Stimulated activated CD4-positive, alpha-beta T cell treated with anti-CD3 and anti-CD28 coated beads, Interleukin-15, amount 100 ng/mL, for 24 hours (primary cell): ENCODE measurements at regions not wholly inside any gene's neighbourhood (a gene's known extent, or its start where the extent isn't known, plus 50 kb on each side); places are given as distances from the start of the nearest gene placed in this dataset.
"Not testable (repeated sequence)": the region's sequence is repeated elsewhere in the genome, so short reads cannot be mapped to it uniquely, and the experiment has no call there.

Experiments used
- DNase-seq: peaks from one replicate; pipeline ENCODE4 v3.0.0-alpha.2; 2020

DNA sequence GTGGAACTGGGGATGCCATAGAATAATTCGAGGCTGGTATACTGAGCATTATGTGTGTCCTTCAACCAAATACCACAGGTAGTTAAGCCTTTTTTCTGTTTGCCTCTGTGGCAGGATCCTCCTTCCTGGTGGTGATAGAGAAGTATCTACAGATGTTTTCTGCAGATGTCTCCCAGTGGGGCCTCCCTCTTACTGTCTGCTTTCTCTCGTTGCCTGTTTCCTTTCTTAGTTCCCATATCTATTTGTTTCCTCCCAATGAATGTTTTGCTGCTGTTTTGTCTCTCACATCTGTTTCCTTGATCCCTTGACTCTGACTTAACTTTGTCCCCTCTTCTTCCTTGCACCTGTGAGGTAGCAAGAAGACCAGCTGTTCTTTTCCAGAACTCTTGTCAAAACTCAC lies 130.9 kb upstream of the NUDT12 start:
- no peak for DNase-seq

DNA sequence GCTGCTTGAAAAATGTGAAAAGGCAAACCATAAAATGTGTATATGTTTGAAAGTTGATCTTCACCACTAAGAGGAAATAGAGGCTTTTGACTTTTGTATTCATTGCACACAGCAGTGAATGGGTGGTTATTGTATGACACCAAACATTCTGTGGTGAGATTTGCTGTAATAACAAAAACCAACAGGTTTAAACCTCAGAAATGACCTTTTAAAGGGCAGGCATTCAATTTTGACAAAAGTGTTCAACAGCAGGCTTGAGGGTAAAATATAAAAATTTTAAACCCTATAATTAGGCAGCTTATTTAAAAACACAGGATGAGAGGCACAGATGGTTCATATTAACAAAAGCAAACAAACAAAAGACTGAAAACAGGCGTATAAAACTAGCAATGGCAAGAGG lies 128.1 kb upstream of the NUDT12 start:
- DNase-seq = no peak

DNA sequence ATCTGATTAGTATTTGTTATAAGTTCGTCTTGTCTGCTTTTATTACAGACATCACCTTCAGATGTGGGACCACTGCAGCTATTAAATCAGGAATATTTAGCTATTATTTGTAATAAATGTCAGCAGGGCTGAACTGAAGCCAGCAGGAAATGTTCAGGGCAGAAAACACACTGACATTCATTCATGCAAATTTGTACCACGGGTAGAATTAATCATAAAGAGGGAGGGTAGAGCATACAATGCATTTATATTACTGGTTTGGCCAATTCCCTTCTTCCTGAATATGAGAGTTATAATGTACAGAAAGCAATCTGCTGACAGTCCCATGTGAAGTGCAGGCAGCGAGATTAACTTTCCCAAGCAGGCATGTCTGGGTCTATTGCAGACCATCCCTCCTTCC lies 117.3 kb upstream of the NUDT12 start:
- DNase-seq = no peak

DNA sequence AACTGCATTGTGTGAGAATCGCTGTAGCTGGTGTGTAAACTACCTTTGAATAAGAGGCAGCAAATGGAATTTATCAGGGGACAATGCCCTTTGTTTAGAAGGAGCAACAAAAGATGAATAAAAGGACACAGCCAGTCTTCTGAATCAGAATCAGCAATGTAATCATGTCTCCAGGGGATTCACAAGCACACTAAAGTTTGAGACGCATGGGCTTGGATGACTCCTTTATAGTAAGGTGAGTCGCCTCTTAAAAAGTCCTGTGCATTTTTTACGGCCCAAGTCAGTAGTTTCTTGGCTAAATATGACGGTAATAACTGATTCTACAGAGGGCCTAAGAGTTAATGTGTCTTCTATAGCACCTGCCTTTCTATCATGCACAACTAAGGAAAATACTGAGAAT lies 113.6 kb upstream of the NUDT12 start:
- not testable (repeated sequence) for DNase-seq

DNA sequence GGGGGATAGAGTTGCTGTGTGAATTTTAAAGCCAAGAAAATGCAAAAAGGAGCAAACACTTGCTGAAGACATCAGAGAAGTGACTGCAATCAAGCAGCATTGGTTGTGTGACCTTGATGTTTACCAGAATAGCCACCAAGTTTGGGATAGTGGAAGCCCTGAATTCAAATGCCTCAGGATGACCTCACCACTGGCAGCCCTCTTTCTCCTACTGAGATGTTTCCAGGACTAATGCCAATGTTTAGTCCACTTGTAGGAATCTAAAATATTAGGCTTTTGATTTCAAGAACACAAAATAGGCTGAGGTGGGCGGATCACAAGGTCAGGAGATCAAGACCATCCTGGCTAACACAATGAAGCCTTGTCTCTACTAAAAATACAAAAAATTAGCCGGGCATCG lies 112.2 kb upstream of the NUDT12 start:
- DNase-seq = no peak

DNA sequence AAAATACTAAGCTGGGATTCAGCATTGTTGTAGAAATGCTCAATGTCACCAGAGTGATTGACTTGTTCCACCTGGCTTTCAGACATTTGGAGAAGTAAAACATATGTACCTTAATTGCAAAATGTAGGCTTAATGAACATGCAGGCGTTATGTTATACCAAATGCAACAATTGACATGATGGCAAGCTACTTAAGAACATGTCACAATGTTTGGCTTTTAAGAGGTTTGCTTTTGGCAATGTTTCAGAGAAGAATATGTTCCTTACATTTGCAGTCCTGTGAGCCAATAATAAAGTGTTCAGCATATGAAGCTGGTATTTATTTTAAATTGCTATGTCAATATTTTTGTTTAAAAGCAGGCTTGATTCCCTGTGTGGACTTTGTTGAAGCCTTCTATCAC lies 111.7 kb upstream of the NUDT12 start:
- no peak for DNase-seq

DNA sequence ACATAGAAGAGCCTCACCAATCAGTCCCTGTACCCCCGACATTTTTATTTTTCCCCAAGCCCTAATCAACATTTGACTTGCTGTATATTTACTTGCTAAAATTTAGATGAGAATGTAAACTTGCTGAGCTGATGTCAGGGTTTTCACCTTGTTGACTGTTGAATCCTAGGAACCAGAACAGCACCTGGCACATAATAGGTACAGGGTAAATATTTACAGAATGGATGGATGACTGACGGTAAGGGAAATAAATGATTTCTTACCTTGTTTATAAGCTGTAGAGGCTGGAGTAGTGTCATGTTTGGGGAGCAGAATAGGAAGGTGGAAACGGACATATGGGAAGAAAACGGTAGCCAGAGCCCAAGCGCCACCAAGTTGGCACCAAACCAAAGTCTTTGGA lies 107.0 kb upstream of the NUDT12 start:
- no peak for DNase-seq

DNA sequence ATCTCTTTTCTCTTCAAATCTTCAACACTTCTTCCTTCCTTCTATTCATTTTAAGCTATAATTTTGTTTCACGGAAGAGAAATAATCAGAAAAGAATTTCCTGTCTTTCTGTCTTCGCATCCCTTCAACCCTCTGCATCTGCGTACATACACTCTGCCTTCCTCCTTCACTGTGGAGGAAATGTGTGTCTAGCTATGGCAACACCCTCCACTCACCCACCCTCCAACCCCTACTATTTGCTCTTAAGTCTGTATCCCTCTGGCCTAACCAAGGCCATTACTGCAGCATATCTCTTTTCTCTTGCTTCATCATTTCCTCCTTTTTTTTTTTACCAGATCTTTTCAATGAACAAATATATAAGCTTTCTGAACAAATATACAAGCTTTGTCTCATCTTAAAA lies 105.7 kb upstream of the NUDT12 start:
- no peak for DNase-seq

DNA sequence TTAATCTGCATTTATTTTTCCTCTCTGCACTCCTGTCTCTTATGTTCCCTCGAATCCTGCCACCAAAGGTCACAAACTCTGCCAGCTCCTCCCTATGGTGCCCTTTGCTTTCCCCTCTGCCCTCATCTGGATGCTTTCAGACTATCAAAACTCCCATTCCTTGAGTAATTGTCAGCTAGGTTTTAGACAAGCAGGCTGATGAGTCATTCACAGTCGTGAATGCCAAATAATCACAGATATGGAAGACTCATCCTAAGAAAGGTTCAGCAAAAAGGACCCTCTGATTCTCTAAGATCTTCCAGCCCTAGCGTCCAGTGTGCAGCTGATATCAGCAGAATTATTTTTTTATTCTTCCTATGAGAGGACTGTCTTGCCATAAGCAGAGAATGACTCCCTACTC lies 104.5 kb upstream of the NUDT12 start:
- no peak for DNase-seq

DNA sequence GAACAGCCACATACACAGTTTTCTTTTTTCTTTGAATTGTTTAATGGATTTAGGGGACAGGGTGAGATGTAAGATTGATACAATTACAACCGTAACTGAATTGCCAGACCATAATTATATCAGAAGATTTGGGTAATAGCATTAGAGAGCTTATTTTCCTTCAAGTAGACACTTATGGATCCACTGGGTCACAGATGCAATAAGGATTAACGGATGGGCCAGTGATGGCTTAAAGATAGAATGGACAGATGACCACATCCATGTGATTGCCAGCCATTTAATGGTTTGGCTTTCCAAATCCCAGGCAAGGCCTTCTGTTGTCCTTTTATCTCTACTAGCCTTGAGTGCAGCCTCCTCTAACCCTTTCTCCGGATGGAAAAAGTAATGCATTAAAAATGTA lies 94.7 kb upstream of the NUDT12 start:
- no peak for DNase-seq

DNA sequence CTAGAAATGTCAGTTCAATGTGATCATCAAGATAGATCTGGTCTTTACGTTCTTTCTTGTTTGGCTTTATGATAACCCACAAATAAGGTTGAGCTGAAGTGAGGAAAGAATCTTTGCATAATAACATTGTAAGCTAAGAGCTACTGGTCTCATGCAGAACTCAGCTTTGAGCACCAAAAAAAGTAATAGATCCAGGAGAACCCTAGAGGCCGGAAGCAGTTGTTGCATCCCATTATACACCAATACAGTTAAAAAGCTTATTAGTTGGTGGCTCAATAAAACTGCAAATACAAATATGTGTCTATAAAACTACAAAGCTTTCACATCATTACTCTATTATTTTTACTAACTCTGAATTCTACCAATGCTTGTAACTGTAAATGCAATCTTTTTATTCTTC lies 85.5 kb upstream of the NUDT12 start:
- no peak for DNase-seq

DNA sequence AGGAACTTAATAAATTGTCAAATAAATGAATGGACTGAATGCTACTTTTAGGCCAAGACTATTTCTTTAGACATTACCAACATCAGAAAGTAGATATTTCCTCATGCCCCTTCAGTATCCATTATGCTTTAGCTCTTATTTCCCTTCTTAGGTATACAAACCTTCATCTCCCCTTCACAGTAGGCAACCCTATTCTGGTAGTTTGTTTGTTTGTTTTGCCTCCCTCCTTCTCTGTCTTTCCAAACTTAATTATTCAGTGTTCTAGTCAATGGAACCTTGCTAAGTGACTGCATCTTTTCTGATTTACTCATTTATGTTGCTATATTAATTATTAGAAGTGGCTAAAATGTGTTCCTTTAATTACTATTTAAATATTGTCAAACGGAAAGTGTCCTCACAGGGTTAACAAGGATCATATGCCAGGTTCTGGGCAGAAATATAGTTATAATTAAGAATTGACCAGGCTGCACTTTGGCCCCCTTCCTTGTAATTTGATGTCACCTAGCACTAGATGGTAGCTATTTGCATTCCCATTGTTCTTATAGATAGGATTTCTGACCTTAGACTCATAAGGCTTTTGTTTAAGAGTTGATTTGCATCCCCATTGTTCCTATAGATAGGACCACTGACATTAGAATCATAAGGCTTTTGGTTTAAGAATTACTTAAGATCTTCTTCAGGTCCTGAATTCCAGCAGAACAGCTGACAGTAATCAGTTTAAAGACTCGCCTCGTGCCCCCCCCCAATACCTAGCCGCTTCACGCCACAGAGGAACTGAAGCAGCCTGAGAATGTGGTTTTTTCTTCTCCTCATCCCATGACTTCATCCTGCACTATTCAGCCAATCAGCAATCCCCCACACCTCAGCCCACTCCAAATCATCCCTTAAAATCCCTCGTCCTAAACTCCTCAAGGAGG lies 84.4 kb upstream of the NUDT12 start:
- DNase-seq = no peak

DNA sequence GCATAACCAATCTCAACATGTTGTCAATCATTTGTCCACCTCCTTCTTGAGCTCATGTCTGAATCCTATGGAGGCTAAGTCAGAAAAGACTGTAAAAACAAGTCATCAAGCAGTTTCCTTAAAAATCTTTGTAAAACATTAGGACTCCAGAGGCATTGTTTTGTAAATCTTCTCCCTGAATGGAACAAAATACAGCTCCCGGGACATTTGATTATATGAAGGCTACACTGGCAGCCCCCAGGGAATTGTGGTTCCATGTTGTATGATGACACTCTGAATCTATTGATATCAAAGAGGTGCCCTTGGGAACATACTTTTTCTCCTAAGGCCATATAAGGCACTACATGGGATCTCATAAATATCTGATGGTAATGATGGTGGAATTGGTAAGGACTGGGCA lies 83.2 kb upstream of the NUDT12 start:
- no peak for DNase-seq

DNA sequence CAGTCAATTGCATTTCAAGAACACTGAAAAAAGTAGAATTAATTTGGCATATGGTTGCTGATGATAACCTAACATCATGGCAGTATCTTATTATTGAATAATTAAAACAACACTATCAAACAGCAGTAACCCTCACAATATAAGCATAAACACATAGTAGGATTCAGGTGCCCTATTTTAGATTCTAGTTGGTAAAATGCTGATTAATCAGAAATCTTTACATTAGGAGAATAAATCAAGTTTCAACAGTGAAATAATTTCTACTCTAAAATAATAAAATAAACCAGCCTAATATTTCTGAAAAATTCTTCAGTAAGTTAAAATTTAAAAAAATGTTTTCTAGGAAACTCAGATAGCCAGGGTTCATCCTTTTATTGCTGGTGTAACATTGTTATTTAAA lies 76.4 kb upstream of the NUDT12 start:
- DNase-seq = no peak

DNA sequence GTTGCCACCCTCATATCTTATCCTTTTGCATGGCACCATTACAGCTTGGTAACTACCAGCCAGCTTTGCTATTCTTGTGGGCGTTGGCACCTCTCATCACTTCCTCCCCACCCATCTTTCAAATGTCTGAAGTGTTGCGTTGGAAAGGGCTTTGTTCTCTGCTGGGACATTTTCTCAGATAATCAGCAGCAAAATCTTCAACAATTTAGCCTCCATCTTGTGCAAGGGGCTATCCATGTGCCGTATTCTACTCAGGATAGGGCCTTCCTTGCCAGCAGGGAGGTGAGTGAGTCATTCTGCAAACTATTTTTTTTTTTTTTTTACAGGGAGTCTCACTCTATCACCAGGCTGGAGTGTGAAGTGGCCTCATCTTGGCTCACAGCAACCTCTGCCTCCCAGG lies 62.1 kb upstream of the NUDT12 start:
- DNase-seq = no peak

DNA sequence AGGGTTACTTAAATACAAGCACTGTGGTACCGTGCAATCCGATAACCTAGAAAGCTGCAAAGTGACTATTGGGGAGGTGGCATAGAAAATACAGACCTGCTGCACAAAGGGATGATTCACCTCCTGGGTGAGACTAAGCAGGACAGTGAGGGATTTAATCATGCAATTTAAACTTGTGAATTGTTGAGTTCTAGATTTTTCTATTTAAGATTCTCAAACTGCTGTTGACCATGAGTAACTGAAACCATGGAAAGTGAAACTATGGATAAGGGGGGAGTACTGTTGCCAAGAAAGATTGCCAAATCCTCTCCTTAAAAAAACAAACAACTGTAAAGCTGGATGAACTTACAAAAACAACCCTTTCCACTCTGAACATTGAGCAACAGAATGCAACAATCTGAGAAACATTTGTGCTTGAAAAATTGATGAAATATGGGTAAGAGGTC lies 61.5 kb upstream of the NUDT12 start:
- DNase-seq = no peak

DNA sequence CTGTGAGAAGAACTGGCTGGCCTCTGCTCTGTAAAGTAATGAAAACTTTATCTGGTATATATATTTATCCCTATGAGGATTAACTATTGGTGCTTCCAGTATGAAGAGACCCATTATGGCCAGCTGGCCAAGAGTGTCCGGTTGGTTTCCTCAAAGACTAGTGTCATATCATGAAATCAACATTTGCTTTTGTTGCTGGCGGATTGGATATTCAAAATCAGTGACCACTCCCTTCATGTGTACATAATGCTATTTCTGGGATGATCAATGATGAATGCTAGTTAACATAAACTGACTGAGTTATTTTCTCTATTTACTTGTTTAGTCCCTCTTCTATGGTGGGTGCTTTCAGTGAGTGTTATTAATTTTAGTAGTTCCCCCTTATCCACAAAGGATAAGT lies 60.8 kb upstream of the NUDT12 start:
- no peak for DNase-seq

DNA sequence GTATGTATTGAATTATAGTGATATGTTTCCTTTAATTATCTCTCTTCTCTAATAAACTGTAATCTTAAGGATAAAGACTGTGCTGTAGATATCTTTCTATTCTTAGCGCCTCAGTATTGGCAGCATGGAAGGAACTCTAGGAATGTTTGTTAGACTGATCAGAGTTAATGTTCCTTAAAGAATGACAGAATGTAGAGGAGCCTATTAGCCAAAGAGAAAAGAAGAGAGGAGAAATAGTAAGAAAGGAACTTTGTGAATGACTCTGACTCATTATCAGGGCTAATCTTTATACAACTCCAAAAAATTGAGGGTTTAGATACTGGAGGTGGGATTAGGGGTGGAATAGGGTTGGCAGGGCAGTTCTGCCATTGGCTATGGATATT lies 59.0 kb upstream of the NUDT12 start:
- no peak for DNase-seq

DNA sequence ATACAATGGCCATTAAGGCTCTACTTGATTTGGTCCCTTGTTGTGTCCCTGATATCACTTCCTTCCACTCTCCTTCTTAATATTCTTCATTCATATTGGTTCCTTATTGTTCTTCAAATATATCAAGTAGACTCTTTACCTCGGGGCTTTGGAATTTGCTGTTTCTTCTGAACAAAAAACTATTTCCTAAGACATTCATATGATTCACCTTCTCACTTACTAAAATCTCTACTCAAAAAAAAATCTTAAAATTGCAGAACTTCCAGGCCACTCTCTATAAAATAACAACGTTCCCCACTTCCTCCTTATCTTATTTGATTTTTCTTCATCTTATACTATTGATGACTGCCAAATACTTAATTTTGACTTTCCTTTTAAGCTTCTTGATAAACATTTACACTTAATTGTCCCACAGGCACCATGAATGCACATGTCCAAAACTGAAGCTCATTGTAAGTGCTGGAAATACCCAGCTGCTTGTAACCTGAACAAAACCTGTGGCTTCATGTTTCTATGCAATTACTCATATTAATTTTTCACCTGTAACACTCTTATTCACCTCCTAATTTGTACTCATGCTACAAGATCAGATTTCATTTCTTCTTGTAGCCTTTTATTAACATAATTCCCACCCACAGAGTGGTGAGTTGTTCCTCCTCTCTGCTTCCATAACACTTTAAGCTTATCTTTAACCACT lies 58.4 kb upstream of the NUDT12 start:
- no peak for DNase-seq

DNA sequence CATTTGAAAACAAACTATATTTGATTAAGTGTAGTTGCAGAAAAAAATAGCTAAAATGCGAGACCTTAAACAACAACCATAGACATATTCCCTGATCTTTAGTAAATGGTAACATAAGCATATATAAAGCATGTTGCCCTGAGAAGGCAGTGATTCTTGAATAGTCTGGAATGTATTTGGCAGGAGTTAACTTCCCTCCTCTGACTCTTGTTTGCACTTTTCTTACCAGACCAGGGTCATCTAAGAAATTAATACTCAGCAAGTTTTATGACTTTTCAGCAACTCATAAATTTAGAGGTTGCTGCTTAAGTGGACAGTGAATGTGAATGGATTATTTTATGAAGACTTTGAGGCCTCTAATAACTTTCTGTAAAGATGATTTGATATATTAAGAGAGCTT lies 55.3 kb upstream of the NUDT12 start:
- DNase-seq = no peak

DNA sequence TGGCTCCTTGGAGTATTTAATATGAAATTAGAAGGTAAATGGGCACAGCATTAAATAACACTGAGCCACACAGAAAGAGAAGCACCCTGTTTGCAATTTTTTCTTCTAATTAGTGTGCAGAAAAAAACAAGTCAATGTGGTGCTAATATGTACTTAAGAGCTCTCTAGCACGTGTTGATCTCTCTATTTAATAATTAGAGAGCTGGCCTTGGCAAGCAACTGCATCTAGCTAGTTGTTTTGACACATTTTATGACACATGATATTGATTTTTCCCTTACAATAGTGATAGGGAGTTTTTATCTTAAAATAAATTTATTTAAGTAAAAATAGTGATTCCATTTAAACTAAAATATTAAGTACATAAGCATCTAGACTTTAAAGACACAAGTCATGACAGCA lies 54.5 kb upstream of the NUDT12 start:
- no peak for DNase-seq

DNA sequence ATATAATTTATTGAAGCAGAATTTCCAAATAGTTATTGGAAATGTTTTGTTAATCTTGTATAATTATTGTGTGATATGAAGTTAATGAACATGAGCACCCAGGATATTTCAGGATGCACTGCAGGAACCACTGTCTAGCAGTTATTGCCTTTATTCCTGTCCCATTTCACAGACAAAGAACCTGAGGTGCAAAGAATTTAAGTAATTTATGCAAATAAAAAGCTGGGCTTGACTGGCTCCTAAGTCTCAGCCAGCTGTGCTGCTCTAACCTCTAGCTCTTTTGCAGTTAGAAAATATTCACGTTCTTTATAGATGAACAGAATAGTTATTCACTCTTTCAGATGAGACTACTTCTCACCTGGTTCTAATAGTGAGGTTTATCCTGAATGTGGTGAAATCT lies 50.0 kb upstream of the NUDT12 start:
- no peak for DNase-seq
